HG02759 (cell line): ENCODE measurements at regions not wholly inside any gene's neighbourhood (a gene's known extent, or its start where the extent isn't known, plus 50 kb on each side); places are given as distances from the start of the nearest gene placed in this dataset.

Source experiments
- ATAC-seq: cut with Tn5 transposase; IDR thresholded peaks from one replicate; pipeline ENCODE4 v1.9.1; 2021; ENCODE audit warnings: mild to moderate bottlenecking, moderate library complexity; ENCODE audit not compliant: unreplicated experiment

DNA sequence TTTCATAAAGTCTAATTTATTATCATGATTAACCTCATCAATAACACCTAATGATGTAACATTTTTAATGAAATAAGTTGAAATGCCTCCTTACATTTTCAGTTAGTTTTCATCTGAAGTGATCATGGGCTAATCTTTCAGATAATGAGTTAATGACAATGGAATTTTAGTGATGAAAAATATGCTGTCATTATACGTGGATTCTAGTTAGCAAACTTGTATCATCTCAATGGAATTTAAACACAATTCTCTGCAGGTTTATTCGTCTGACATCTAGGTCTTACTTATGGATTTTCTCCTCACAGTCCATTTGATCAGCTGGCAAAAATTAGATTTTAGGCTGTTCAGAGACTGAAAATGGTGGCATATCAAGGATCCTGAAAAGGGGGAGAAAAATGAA lies 885.0 kb downstream of the SLC4A3 start:
- no peak for ATAC-seq

DNA sequence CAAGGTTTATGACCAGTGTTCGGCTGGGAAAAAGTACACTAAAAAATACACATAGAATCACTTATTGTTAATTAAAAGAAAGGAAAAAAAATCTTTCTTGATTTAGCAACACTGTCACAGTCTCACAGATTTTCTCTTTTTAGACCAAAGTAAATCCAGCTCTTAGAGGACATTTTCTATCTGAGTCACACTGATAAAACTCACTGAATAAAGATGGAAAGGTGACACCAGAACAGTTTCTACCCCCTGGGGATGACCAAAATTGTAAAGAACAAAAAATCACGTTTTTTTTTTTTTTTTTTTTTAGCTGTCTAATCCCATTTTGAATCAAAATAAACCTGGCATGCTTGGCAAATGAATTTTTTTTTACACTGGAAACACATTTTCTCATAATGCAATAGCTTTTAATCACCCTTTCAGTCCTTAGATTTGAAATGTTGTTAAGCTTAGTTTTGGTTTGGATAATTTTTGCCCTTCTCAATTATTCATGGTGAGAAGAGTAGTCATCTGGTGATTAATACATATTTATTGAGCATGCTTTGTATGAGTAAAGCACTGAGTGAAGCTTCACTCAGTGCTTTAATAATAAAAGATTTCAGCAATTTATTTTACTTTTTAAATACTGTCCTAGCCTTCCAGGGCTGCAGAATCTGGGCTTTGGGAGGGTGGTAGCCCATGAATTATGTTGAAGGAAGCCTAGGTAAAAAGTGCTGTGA lies 886.3 kb downstream of the SLC4A3 start:
- ATAC-seq: no peak

DNA sequence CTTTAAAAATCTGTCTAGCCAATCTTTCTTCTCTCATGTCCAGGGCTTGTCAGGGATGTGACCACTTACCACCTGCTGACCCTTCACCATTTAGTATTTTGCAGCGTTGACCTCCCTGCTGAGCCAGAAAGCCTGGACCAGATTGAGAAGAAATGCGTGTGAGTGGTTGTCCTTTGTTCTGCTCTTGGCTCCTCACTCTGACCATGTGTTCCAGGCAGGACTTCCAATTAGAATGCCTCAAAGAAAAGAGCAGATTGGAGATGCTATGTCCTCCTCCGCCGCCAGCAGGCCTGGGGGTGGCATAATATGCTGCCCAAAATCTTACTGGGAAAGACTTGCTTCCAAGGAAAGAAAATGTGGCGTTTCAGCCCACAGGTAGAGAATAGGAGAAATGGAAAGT lies 894.1 kb downstream of the SLC4A3 start:
- ATAC-seq: no peak

- ATAC-seq: no peak
Observed at GRCh38 chr2:220528180-220528675, 900.8 kb downstream of the SLC4A3 start.

DNA sequence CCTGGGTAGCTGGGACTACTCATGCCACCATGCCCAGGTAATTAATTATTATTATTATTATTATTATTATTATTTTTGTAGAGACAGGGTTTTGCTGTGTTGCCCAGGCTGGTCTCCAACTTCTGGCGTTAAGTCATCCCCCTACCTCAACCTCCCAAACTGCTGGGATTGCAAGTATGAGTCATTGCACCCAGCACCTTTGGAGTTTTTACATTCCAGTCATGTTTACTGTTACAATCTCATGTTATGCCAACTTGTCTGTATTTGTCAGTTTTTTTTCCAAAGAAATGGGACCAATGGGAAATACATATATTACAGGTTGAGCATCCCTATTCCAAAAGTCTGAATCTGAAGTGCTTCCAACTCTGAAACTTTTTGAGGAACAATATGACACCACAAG lies 903.8 kb downstream of the SLC4A3 start:
- ATAC-seq: no peak

GRCh38 chr2:220533485-220533884 lies 906.1 kb downstream of the SLC4A3 start:
- peak; percentile 83 for ATAC-seq

DNA sequence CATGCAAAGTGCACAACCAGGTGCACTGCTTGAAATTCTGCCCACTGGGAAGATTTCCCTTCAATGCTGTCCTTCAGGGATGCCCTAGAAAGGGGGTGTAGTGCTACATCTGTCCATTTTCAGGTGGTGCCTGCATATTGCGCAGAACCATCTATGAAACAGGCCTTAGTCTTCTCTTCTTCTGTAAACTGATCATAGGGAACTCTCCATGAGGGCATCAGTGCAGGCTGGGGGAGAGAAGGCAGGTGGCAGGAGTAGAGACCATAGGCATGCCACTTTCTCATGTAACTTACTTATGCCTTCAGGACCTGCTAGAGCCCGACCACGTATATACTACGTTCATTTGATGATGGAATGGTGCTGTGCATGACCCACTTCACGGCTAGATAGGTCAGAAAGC lies 912.1 kb downstream of the SLC4A3 start:
- no peak for ATAC-seq

DNA sequence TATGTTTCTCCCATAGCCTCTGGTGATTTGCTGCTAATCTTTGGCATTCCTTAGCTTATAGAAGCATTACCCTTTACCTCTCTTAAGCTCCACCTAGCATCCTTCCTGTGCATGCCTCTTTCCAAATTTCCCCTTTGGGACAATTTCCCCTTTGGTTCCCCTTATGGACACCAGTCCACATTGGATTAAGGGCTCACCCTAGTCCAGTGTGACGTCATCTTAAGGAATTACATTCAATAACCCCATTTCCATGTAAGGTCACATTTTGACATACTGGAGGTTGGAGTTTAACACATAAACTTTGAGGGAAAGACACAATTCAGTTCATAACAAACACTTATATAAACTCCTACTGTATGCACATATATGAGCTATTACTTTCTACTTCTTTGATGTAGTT lies 916.6 kb downstream of the SLC4A3 start:
- ATAC-seq: no peak

- no peak for ATAC-seq
Observed at GRCh38 chr2:220550995-220551700, 923.7 kb downstream of the SLC4A3 start.

- ATAC-seq: no peak
Observed at GRCh38 chr2:220552790-220553535, 925.5 kb downstream of the SLC4A3 start.

DNA sequence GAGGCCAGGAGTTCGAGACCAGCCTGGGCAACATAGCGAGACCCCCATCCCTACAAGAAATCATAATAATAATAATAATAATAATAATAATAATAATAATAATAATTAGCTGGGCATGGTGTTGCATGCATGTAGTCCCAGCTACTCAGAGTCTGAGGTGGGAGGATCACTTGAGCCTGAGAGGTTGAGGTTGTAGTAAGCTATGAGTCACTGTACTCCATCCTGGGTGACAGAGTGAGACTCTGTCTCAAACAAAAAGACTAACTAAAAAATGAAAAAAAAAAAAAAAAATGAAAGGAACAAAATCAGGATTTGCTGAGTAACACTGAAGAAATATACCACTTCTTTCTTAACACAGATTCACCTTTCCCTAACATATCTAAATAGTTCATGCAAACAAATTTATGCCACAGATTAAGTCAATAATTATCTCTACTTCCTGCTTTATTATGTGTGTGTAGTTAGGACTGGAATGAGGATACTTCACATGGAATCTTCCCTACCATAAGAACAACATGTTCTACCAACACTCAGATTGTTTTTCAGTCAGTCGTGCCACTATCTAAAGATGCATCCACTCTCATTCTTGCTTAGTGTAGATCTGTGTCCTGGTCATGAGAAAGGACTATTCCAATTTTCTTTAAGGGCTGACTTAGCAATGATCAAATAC lies 928.7 kb downstream of the SLC4A3 start:
- no peak for ATAC-seq

GRCh38 chr2:220556658-220557057 lies 929.2 kb downstream of the SLC4A3 start:
- no peak for ATAC-seq

DNA sequence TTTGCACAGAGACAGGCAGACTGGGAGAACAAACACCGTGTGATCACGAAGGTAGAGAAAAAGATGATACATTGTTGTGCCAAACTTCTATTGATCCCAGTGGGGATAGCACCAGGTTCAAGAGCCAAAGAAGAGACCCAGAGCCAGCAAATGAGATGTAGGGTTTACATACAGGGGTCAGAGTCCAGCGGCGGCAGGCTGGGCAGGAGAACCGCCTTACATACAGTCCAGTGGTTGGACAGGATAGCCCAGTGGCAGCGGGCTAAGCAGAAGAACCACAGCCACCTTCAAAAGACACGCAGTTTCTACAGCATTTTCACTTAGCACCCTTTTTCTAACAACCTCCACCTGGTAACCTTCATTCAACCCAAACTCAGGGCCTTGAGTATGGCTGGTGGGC lies 932.8 kb downstream of the SLC4A3 start:
- no peak for ATAC-seq

- ATAC-seq: no peak
Observed at GRCh38 chr2:220562375-220563140, 935.1 kb downstream of the SLC4A3 start.

GRCh38 chr2:220568296-220568695 lies 940.9 kb downstream of the SLC4A3 start:
- no peak for ATAC-seq

DNA sequence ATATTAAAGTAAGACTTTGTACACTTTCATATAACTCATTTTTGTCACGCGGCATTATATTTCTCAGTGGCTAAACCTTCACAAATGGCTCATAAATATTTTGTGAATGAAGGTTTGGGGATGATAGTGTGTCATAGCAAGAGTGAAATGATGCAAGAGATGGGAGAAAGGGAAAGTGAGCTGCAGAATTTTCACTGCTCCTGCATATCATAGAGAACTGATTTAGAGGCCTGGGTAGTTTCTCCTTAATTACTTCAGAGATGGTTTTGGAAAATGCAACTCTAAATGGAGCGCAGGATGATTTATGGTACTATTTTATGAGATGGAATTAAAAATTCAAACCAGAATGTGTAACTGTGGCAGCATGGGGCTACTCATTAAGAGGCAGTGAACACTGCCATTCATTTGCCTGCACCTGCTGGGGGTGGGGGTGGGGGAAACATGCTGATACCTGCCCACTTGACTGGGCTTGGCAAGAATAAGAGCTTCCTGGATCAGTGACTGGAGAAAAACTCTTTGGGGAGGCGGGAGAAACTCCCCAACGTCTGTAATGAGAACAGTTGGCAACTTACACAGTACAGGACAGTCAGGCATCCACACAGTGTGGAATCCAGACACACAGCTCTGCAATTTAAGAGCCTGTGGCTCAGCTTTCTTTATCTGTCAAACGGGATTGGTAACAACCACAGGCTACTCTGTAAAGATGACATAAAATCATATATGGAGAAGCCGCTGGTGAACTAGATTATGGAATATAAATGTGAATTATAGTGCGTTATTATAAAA lies 941.9 kb downstream of the SLC4A3 start:
- no peak for ATAC-seq

DNA sequence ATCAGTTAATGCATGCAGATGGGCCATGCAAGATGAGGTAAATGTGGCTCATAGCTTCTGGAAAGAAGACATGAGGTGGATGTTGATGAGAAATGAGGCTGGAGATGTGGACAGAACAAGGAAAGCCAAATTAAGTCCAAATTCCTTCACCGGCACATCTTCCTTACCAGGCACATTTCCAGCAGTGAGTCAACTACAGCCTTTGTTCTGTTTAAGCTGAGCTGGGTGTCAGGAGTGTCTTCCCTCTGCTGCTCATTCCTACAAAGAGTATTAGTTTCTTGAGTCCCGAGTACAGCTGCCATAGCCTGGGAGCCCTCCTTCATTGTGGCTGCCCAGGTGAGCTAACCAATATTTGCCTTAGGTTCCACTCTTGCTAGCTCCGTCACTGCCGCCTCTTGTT lies 945.0 kb downstream of the SLC4A3 start:
- no peak for ATAC-seq

GRCh38 chr2:220574038-220574437 lies 946.6 kb downstream of the SLC4A3 start:
- ATAC-seq: no peak

DNA sequence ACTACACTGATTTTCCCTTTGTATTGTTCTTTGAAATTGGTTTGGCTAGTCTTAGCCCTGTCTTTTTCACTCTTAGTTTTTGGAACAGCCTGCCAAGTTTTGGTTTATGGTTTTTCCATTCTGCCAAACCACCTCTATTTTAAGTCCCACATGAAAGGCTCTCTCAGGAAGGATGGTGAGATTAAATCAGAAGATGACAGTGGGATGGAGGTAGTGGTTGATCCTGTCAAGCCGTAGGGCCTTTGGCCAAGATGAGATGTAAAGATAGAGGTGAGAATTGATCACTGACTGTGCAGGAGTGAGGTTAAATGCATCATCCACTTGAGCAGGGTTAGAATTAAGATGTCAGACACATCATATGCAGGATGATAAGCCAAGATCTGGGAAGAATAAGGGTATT lies 948.5 kb downstream of the SLC4A3 start:
- ATAC-seq: no peak

- ATAC-seq: no peak
Observed at GRCh38 chr2:220579452-220579851, 952.0 kb downstream of the SLC4A3 start.
